Mesodermal cell (in vitro differentiated cells): ENCODE measurements at regions not wholly inside any gene's neighbourhood (a gene's known extent, or its start where the extent isn't known, plus 50 kb on each side); places are given as distances from the start of the nearest gene placed in this dataset.

Source experiments
- H3K27ac ChIP-seq: 2 replicates; pipeline ENCODE4 v1.7.0; 2013; ENCODE audit warnings: mild to moderate bottlenecking, low read depth, low read length, moderate library complexity; ENCODE audit not compliant: severe bottlenecking
- H3K36me3 ChIP-seq: 2 replicates; pipeline ENCODE4 v1.7.1; 2013; ENCODE audit warnings: mild to moderate bottlenecking, low read length, moderate library complexity; ENCODE audit not compliant: control insufficient read depth, insufficient read depth
- H3K4me1 ChIP-seq: one replicate; pipeline ENCODE4 v1.7.1; 2013; ENCODE audit warnings: mild to moderate bottlenecking, low read length; ENCODE audit not compliant: insufficient read depth, control insufficient read depth, poor library complexity, severe bottlenecking
- H3K4me3 ChIP-seq: 2 replicates; pipeline ENCODE4 v1.7.0; 2013; ENCODE audit warnings: low read length, control low read depth, mild to moderate bottlenecking; ENCODE audit not compliant: insufficient read depth, poor library complexity, severe bottlenecking; ENCODE audit errors: extremely low read depth
- H3K9me3 ChIP-seq: 2 replicates; pipeline ENCODE4 v1.7.1; 2013; ENCODE audit warnings: mild to moderate bottlenecking, low read length, moderate library complexity; ENCODE audit not compliant: control insufficient read depth
- WGBS, 2 experiments: methylation state at CpG; one replicate each; pipeline ENCODE4 v1.1.5; 2013; ENCODE audit warnings: missing lambda C conversion rate in 2 of 2; ENCODE audit not compliant: insufficient coverage in 2 of 2; 5-methylcytosine and 5-hydroxymethylcytosine counted together

- Histone ChIP-seq H3K9me3 (no peaks in the 10 kb centered on the region), H3K36me3 (no peaks in the 10 kb centered on the region), H3K4me1 (no peaks in the 10 kb centered on the region), H3K27ac (no peak overlapping the region), H3K4me3 (no peak overlapping the region)
- no CpG with 5 or more reads among the region's 1 CpG for WGBS, 2 experiments
Observed at GRCh38 chr6:9168669-9169068, 733.3 kb upstream of the SLC35B3 start.

GRCh38 chr6:9161731-9162130, 726.4 kb upstream of the SLC35B3 start:
- H3K4me1 ChIP-seq: no peaks in the 10 kb centered on the region
- no peaks in the 10 kb centered on the region for H3K36me3 ChIP-seq

GRCh38 chr6:9159051-9159450, 723.7 kb upstream of the SLC35B3 start:
- no peaks in the 10 kb centered on the region for H3K36me3 ChIP-seq
- no peaks in the 10 kb centered on the region for H3K9me3 ChIP-seq
- H3K27ac ChIP-seq: no peak overlapping the region
- no peak overlapping the region for H3K4me3 ChIP-seq
- H3K4me1 ChIP-seq: no peaks in the 10 kb centered on the region
- 91 to 100% methylated on average over 2 to 3 of the region's 3 CpGs for WGBS, 2 experiments

More at GRCh38 chr6:9161731-9162130, 726.4 kb upstream of the SLC35B3 start:
- Histone ChIP-seq H3K4me3 (no peak overlapping the region), H3K27ac (no peak overlapping the region), H3K9me3 (no peaks in the 10 kb centered on the region)

- H3K9me3 ChIP-seq: no peaks in the 10 kb centered on the region
- H3K27ac ChIP-seq: no peak overlapping the region
- WGBS, 2 experiments: 79 to 80% methylated on average over 3 of the region's 3 CpGs
- H3K4me1 ChIP-seq: no peaks in the 10 kb centered on the region
- no peak overlapping the region for H3K4me3 ChIP-seq
- no peaks in the 10 kb centered on the region for H3K36me3 ChIP-seq
Observed at GRCh38 chr6:9155836-9156235, 720.5 kb upstream of the SLC35B3 start.

GRCh38 chr6:9143140-9143539, 707.8 kb upstream of the SLC35B3 start:
- no peaks in the 10 kb centered on the region for H3K4me1 ChIP-seq
- no peaks in the 10 kb centered on the region for H3K36me3 ChIP-seq
- no peak overlapping the region for H3K27ac ChIP-seq
- WGBS, 2 experiments: 100% methylated on average over 3 of the region's 4 CpGs
- no peak overlapping the region for H3K4me3 ChIP-seq
- no peaks in the 10 kb centered on the region for H3K9me3 ChIP-seq

- no peaks in the 10 kb centered on the region for H3K4me1 ChIP-seq
- 89% methylated on average over 3 of the region's 4 CpGs; no CpG with 5 or more reads in 1 of the 2 experiments for WGBS, 2 experiments
- H3K9me3 ChIP-seq: no peaks in the 10 kb centered on the region
- H3K27ac ChIP-seq: no peak overlapping the region
- no peak overlapping the region for H3K4me3 ChIP-seq
- no peaks in the 10 kb centered on the region for H3K36me3 ChIP-seq
Observed at GRCh38 chr6:9140951-9141460, 705.7 kb upstream of the SLC35B3 start.

- Histone ChIP-seq H3K4me1 (no peaks in the 10 kb centered on the region), H3K36me3 (no peaks in the 10 kb centered on the region), H3K9me3 (no peaks in the 10 kb centered on the region), H3K27ac (no peak overlapping the region), H3K4me3 (no peak overlapping the region)
- 87 to 95% methylated on average over 8 of the region's 8 CpGs for WGBS, 2 experiments
Observed at GRCh38 chr6:9140172-9140571, 704.8 kb upstream of the SLC35B3 start.

GRCh38 chr6:9139746-9140145, 704.4 kb upstream of the SLC35B3 start:
- 89% methylated on average over 6 of the region's 6 CpGs; no CpG with 5 or more reads in 1 of the 2 experiments for WGBS, 2 experiments
- Histone ChIP-seq H3K4me1 (no peaks in the 10 kb centered on the region), H3K27ac (no peak overlapping the region), H3K36me3 (no peaks in the 10 kb centered on the region), H3K4me3 (no peak overlapping the region), H3K9me3 (no peaks in the 10 kb centered on the region)

GRCh38 chr6:9138936-9139335, 703.6 kb upstream of the SLC35B3 start:
- Histone ChIP-seq H3K9me3 (no peaks in the 10 kb centered on the region), H3K36me3 (no peaks in the 10 kb centered on the region), H3K4me3 (no peak overlapping the region), H3K27ac (no peak overlapping the region), H3K4me1 (no peaks in the 10 kb centered on the region)
- 80% methylated on average over 2 of the region's 5 CpGs; no CpG with 5 or more reads in 1 of the 2 experiments for WGBS, 2 experiments

- no peaks in the 10 kb centered on the region for H3K36me3 ChIP-seq
- WGBS, 2 experiments: 100% methylated on average over 1 of the region's 2 CpGs; no CpG with 5 or more reads in 1 of the 2 experiments
- no peaks in the 10 kb centered on the region for H3K4me1 ChIP-seq
- H3K9me3 ChIP-seq: no peaks in the 10 kb centered on the region
- no peak overlapping the region for H3K27ac ChIP-seq
- H3K4me3 ChIP-seq: no peak overlapping the region
Observed at GRCh38 chr6:9136141-9136822, 700.9 kb upstream of the SLC35B3 start.

- H3K4me3 ChIP-seq: no peak overlapping the region
- H3K36me3 ChIP-seq: no peaks in the 10 kb centered on the region
- no peaks in the 10 kb centered on the region for H3K4me1 ChIP-seq
- H3K27ac ChIP-seq: no peak overlapping the region
- H3K9me3 ChIP-seq: no peaks in the 10 kb centered on the region
- 86 to 90% methylated on average over 4 to 6 of the region's 8 CpGs for WGBS, 2 experiments
Observed at GRCh38 chr6:9131616-9132015, 696.3 kb upstream of the SLC35B3 start.
